ENCODE measurements at regions not wholly inside any gene's neighbourhood (a gene's known extent, or its start where the extent isn't known, plus 50 kb on each side); places are given as distances from the start of the nearest gene placed in this dataset.

- Histone ChIP-seq H3K4me3 (ENCODE audit: low read depth, low read length) (no peak overlapping the region), H3K9ac (ENCODE audit: low read length) (no peak overlapping the region)
- WGBS (ENCODE audit: extremely low coverage, insufficient coverage, insufficient read length) = no CpG with 5 or more reads among the region's 5 CpGs
These were observed 63.0 kb downstream of the CPN2 start for GRCh38 chr3:194287977-194288706.

More at GRCh38 chr3:194287977-194288706, 63.0 kb downstream of the CPN2 start:
- H3K4me2 ChIP-seq (ENCODE audit: low read length) = no peak overlapping the region
- no peak overlapping the region for H2AK5ac ChIP-seq (ENCODE audit: low read length)
- H3K79me1 ChIP-seq (ENCODE audit: low read length) = no peaks in the 10 kb centered on the region
- H3K36me3 ChIP-seq (ENCODE audit: control insufficient read depth in 1 of 2, insufficient read depth in 2 of 2, low read length in 2 of 2) = no peaks in the 10 kb centered on the region
- H3K4me1 ChIP-seq (ENCODE audit: control insufficient read depth in 1 of 2, insufficient read depth in 2 of 2, low read length in 2 of 2) = no peaks in the 10 kb centered on the region
- no peaks in the 10 kb centered on the region for H3K9me3 ChIP-seq (ENCODE audit: insufficient read depth, low read depth, low read length)
- H3K27me3 ChIP-seq (ENCODE audit: insufficient read depth, low read length) = no peaks in the 10 kb centered on the region
- H2BK12ac ChIP-seq (ENCODE audit: low read length) = no peak overlapping the region
- no peak overlapping the region for H3K14ac ChIP-seq (ENCODE audit: low read length)
- no peak overlapping the region for H2BK120ac ChIP-seq (ENCODE audit: insufficient read depth, low read length, poor library complexity)
- H3K27ac ChIP-seq (ENCODE audit: low read depth, low read length) = no peak overlapping the region
- no peak overlapping the region for H4K12ac ChIP-seq (ENCODE audit: low read depth, low read length)
- no peaks in the 10 kb centered on the region for H3K79me2 ChIP-seq (ENCODE audit: control insufficient read depth, insufficient read depth, low read length, poor library complexity)
- no peak overlapping the region for H3K23ac ChIP-seq (ENCODE audit: low read length)
- no peak overlapping the region for H3K4ac ChIP-seq (ENCODE audit: low read depth, low read length)
- no peak overlapping the region for H4K91ac ChIP-seq (ENCODE audit: low read depth, low read length)
- no peak overlapping the region for H2AFZ ChIP-seq (ENCODE audit: insufficient read depth, low read length, poor library complexity)
- no peak overlapping the region for H2BK5ac ChIP-seq (ENCODE audit: low read depth, low read length, poor library complexity)
- no peak overlapping the region for H4K8ac ChIP-seq (ENCODE audit: low read depth, low read length)
- DNase-seq = no peak
- no peak overlapping the region for H3K18ac ChIP-seq (ENCODE audit: low read length)

All from trophoblast cell (in vitro differentiated cells and primary cell).